Muscle layer of colon (tissue), 2 donors: ENCODE measurements at regions not wholly inside any gene's neighbourhood (a gene's known extent, or its start where the extent isn't known, plus 50 kb on each side); places are given as distances from the start of the nearest gene placed in this dataset.

ENCODE experiments used
- H3K27ac ChIP-seq: one replicate; pipeline ENCODE4 v1.7.0; 2013; ENCODE audit warnings: low read depth, mild to moderate bottlenecking, low read length, moderate library complexity
- H3K27me3 ChIP-seq, 2 donors: one replicate each; pipeline ENCODE4 v1.7.0; 2013; ENCODE audit warnings: low read length in 2 of 2, mild to moderate bottlenecking in 2 of 2; ENCODE audit not compliant: insufficient read depth in 2 of 2, control insufficient read depth in 1 of 2
- H3K36me3 ChIP-seq: one replicate; pipeline ENCODE4 v1.7.0; 2013; ENCODE audit warnings: mild to moderate bottlenecking, low read length; ENCODE audit not compliant: insufficient read depth
- H3K4me1 ChIP-seq: one replicate; pipeline ENCODE4 v1.7.0; 2013; ENCODE audit warnings: mild to moderate bottlenecking, low read length; ENCODE audit not compliant: insufficient read depth
- H3K4me3 ChIP-seq, 2 donors: one replicate each; pipeline ENCODE4 v1.7.0; 2013; ENCODE audit warnings: low read length in 2 of 2, low read depth in 1 of 2, mild to moderate bottlenecking in 1 of 2, moderate library complexity in 1 of 2
- H3K9ac ChIP-seq: one replicate; pipeline ENCODE4 v1.7.0; 2013; ENCODE audit warnings: low read length
- H3K9me3 ChIP-seq: one replicate; pipeline ENCODE4 v1.7.0; 2013; ENCODE audit warnings: mild to moderate bottlenecking, low read length
- donor health status: abdominal sarcoma.
- donor health status: Adenocarcinoma of cecum.

DNA sequence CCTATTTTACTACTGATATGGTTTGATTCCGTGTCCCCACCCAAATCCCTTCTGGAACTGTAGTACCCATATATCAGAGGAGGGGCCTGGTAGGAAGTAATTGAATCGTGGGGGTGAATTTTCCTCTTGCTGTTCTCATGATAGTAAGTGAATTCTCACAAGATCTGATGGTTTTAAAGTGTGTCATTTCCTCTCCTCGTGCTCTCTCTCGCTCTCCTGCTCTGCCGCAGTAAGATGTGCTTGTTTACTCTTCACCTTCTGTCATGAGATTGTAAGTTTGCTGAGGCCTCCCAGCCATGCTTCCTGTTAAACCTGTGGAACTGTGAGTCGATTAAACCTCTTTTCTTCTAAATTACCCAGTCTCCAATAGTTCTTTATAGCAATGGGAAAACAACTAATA is 81.2 kb upstream of the ZBTB20 start:
- Histone ChIP-seq H3K4me3 (no peak overlapping the region), H3K27me3 (no peaks in the 10 kb centered on the region), H3K36me3 (no peaks in the 10 kb centered on the region), H3K4me1 (no peaks in the 10 kb centered on the region), H3K27ac (no peak overlapping the region), H3K9me3 (no peaks in the 10 kb centered on the region), H3K9ac (no peak overlapping the region)

DNA sequence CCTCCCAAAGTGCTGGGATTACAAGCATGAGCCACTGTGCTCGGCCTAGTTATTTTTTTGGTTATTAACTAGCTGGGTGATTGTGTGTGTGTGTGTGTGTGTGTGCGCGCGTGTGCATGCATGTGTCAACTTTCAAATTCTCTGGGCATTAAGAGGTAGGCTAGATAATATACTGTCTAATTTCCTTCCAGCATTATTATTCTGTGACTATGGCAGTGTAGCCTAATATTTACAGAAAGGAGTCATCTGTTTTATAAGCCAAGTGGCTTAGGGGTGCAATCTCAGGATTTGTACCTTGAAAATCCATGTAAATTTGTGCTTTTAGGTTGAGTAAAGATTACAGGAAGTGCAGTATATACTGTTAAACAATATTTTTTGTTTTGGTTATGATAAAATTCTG is 85.1 kb upstream of the ZBTB20 start:
- H3K9me3 ChIP-seq = no peaks in the 10 kb centered on the region

DNA sequence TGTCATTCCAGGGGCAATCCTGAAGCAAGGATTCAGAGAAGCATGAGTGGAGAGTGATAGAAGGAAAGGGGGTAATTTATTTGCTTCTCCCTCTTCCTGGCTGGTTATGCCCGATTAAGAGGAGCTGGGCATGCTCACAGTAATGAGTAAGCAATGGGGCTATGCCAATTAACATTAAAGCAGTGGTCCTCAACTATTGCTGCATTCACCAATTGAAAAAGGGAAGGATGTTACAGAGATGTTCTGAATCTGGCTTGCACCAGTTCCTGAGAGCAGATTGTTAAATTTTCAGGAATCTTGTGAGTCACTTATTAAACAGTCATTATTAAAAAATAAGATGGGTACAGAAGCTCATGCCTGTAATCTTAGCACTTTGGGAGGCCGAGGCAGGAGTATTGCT is 85.9 kb upstream of the ZBTB20 start:
- no peak overlapping the region for H3K4me3 ChIP-seq

More for the DNA sequence above, 85.1 kb upstream of the ZBTB20 start:
- no peak overlapping the region for H3K9ac ChIP-seq
- no peaks in the 10 kb centered on the region for H3K36me3 ChIP-seq
- no peaks in the 10 kb centered on the region for H3K27me3 ChIP-seq
- no peak overlapping the region for H3K4me3 ChIP-seq
- H3K4me1 ChIP-seq = no peaks in the 10 kb centered on the region
- H3K27ac ChIP-seq = no peak overlapping the region

DNA sequence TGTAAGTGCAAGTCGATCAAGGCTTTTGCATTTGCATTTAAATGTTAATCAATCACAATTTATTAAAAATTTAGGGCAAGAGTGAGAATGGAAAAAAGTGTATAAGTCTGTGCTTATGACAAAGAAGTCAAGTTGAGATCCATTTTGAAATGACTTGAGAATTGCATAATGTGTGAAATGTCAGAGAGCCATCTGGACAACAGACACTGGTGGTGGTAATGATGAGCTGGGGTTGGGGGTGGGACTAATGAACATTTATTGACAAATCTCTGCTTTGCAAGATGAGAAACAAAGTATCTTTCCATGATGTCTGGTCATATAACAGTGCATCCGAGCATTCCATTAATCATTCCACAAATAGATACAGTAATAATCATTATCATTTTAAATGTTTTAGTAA is 89.4 kb upstream of the ZBTB20 start:
- H3K36me3 ChIP-seq = no peaks in the 10 kb centered on the region
- no peak overlapping the region for H3K4me3 ChIP-seq
- no peaks in the 10 kb centered on the region for H3K4me1 ChIP-seq
- no peak overlapping the region for H3K9ac ChIP-seq
- H3K27me3 ChIP-seq = no peaks in the 10 kb centered on the region
- no peaks in the 10 kb centered on the region for H3K9me3 ChIP-seq
- no peak overlapping the region for H3K27ac ChIP-seq

More for the DNA sequence above, 85.9 kb upstream of the ZBTB20 start:
- no peak overlapping the region for H3K9ac ChIP-seq
- no peak overlapping the region for H3K27ac ChIP-seq
- H3K9me3 ChIP-seq = no peaks in the 10 kb centered on the region
- H3K27me3 ChIP-seq = no peaks in the 10 kb centered on the region
- no peaks in the 10 kb centered on the region for H3K36me3 ChIP-seq
- no peaks in the 10 kb centered on the region for H3K4me1 ChIP-seq

DNA sequence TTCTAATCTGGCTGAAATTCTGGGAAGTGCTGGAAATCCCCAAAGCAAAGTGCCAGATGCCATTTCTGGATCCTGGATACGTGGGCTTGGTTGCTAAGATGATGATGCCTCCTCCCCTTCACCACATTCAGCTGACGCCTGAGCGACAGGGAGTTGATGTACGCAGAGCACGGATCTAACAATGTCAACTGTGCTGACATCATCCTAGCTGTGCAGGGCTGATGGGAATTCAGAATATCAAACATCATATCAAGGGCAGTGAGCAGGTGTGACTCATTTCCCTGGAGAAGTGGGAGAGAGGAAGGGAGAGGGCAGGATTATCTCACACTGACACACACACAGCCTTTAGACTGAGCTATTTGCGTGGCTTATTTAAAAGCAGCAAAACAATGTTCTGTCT is 92.6 kb upstream of the ZBTB20 start:
- no peaks in the 10 kb centered on the region for H3K27me3 ChIP-seq
- H3K36me3 ChIP-seq = no peaks in the 10 kb centered on the region
- no peaks in the 10 kb centered on the region for H3K9me3 ChIP-seq
- no peak overlapping the region for H3K4me3 ChIP-seq
- no peak overlapping the region for H3K27ac ChIP-seq
- H3K4me1 ChIP-seq = no peaks in the 10 kb centered on the region
- H3K9ac ChIP-seq = no peak overlapping the region

DNA sequence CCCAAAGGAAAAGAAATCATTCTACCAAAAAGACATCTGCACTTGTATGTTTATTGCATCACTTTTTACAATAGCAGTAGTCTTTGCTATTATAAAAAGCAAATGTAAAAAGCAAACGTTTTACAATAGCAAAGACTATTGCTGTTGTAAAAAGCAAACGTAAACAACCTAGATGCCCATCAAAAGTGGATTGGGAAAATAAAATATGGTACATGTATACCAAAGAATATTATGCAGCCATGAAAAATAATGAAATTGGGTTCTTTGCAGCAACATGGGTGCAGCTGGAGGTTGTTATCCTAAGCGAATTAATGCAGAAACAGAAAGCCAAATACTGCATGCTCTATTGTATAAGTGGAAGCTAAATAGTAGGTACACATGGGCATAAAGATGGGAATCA is 97.3 kb upstream of the ZBTB20 start:
- no peak overlapping the region for H3K27ac ChIP-seq
- no peaks in the 10 kb centered on the region for H3K9me3 ChIP-seq
- no peaks in the 10 kb centered on the region for H3K36me3 ChIP-seq
- H3K27me3 ChIP-seq = no peaks in the 10 kb centered on the region
- no peak overlapping the region for H3K9ac ChIP-seq
- H3K4me1 ChIP-seq = no peaks in the 10 kb centered on the region
- H3K4me3 ChIP-seq = no peak overlapping the region

DNA sequence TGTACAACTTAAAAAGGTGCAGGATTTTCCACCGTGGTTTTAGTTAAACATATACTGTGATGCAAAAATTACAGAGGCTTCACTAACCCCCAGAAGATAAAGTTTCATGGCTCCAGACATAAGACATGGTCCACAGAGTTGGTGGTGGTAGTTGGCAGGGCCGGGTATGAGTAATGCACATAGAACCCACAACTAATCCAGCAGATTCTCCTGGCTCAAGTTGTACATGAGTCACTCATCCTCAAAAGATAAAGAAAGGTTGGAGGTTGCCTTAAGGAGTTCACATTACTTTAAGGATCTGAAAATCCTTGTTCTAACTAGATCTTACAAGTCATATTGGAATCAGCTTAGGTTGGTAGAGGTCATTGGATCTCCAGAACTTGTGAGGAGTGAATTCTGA is 98.3 kb upstream of the ZBTB20 start:
- H3K9me3 ChIP-seq = no peaks in the 10 kb centered on the region
- no peak overlapping the region for H3K9ac ChIP-seq
- no peak overlapping the region for H3K4me3 ChIP-seq
- no peak overlapping the region for H3K27ac ChIP-seq
- H3K4me1 ChIP-seq = no peaks in the 10 kb centered on the region
- no peaks in the 10 kb centered on the region for H3K36me3 ChIP-seq
- no peaks in the 10 kb centered on the region for H3K27me3 ChIP-seq

DNA sequence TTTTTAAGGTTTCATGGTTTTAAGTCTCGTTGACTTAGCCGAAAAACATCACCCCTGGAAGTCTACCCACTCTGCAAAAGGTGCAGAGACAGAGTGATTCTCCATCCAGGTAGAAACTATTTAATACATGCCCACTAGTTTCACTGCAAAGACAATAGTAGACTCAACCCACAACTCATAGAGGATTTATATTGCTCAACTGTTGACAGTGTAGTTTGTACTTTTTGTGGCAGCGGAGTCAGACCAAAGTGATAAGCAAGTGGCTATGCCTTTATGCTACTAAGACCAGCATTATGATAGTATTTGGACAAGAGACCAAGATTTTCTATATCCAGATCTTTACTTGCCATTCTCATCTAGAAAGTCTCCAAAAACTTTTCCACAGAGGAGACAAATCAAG is 98.8 kb upstream of the ZBTB20 start:
- H3K27ac ChIP-seq = no peak overlapping the region
- no peaks in the 10 kb centered on the region for H3K4me1 ChIP-seq
- H3K9me3 ChIP-seq = no peaks in the 10 kb centered on the region
- H3K36me3 ChIP-seq = no peaks in the 10 kb centered on the region
- H3K27me3 ChIP-seq = no peaks in the 10 kb centered on the region
- no peak overlapping the region for H3K4me3 ChIP-seq
- no peak overlapping the region for H3K9ac ChIP-seq

DNA sequence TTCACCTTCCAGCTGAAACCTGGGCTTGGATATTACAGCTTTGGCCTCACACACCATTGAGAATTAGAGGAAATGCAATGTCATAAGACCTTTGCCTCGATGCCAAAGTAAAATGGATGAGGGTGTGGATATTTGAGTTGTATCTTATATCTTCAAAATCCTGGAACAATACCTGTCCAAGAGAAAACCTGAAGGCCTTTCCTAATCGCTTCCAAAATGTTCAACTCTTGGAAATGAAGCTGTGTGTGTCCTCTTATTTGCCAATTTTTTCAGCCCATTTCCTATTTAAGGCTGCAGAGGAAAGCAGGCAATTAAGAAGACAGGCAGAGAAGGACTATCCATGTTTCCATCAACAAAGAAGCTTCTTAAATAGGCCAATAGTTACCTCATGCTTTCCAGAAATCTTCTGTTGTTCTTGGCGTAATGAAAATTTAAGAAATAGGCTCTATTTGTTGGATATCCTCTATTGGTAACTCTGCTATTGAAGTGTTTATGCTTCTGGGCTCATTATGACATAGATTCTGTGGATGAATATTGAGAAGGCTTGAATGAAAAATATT is 99.5 kb upstream of the ZBTB20 start:
- H3K27ac ChIP-seq = no peak overlapping the region

DNA sequence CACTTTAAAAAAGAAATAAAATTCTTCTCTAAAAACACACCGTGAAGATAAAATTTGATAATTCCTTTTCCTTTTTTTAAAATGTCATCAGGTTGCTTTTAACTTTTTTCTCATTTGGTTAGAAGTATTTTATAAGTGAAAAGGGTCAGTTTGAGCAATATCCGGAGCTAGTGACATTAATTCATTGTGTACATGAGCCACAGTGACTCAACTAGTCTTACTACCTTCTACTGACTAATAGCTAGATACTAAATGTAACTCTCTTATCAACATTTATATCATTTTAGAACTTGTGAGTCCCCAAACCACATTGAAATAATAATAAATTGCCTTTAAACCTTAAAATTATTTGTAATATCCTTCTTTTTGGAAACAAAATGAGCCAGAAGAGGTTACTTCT is 101.2 kb upstream of the ZBTB20 start:
- Histone ChIP-seq H3K9me3 (no peaks in the 10 kb centered on the region), H3K27ac (no peak overlapping the region), H3K36me3 (no peaks in the 10 kb centered on the region), H3K9ac (no peak overlapping the region), H3K4me1 (no peaks in the 10 kb centered on the region), H3K4me3 (no peak overlapping the region), H3K27me3 (no peaks in the 10 kb centered on the region)

More for the DNA sequence above, 99.5 kb upstream of the ZBTB20 start:
- H3K9ac ChIP-seq = no peak overlapping the region
- no peaks in the 10 kb centered on the region for H3K9me3 ChIP-seq
- H3K4me1 ChIP-seq = no peaks in the 10 kb centered on the region
- H3K4me3 ChIP-seq = no peak overlapping the region
- H3K36me3 ChIP-seq = no peaks in the 10 kb centered on the region
- H3K27me3 ChIP-seq = no peaks in the 10 kb centered on the region

DNA sequence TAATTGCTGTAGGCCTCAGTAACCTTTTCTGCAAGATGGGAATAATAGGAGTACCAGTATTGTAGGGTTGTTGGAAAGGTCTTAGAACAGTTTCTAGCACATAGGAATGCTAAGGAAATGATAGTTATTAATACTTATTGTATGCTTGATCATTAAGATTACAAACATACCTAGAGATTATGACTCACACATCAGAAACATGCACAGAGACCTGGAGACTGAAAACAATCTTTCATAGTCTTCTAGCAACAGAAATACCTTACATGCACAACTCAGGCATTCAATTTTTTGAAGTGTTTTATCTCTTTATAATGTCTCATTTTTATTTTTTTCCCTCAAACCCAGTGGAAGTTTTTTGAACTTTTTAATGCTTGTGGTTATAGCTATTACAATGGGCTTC is 104.4 kb upstream of the ZBTB20 start:
- no peak overlapping the region for H3K4me3 ChIP-seq
- no peak overlapping the region for H3K27ac ChIP-seq
- no peak overlapping the region for H3K9ac ChIP-seq
- no peaks in the 10 kb centered on the region for H3K27me3 ChIP-seq
- no peaks in the 10 kb centered on the region for H3K9me3 ChIP-seq
- H3K4me1 ChIP-seq = no peaks in the 10 kb centered on the region
- H3K36me3 ChIP-seq = no peaks in the 10 kb centered on the region

DNA sequence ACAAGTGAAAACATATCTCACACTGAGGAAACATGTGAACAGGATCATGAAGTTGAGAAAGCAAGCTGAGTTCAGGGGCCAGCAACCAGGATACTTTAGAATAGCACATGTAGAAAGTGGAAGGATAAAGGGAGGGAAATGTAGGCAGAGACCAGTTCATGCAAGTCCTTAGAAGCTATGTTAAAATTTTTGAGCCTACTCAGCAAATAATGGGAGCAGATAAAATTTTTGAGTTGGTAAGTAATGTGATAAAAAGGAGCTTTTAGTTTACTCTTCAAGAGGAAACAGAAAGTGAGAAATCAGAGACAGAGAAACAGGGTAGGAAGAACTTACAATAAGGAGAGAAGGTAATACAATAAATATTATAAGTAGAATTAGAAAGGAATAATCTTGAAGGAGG is 105.6 kb upstream of the ZBTB20 start:
- Histone ChIP-seq H3K27ac (no peak overlapping the region), H3K9me3 (no peaks in the 10 kb centered on the region), H3K4me1 (no peaks in the 10 kb centered on the region), H3K9ac (no peak overlapping the region), H3K4me3 (no peak overlapping the region), H3K27me3 (no peaks in the 10 kb centered on the region), H3K36me3 (no peaks in the 10 kb centered on the region)
